ENCODE measurements at regions not wholly inside any gene's neighbourhood (a gene's known extent, or its start where the extent isn't known, plus 50 kb on each side); places are given as distances from the start of the nearest gene placed in this dataset.

DNA sequence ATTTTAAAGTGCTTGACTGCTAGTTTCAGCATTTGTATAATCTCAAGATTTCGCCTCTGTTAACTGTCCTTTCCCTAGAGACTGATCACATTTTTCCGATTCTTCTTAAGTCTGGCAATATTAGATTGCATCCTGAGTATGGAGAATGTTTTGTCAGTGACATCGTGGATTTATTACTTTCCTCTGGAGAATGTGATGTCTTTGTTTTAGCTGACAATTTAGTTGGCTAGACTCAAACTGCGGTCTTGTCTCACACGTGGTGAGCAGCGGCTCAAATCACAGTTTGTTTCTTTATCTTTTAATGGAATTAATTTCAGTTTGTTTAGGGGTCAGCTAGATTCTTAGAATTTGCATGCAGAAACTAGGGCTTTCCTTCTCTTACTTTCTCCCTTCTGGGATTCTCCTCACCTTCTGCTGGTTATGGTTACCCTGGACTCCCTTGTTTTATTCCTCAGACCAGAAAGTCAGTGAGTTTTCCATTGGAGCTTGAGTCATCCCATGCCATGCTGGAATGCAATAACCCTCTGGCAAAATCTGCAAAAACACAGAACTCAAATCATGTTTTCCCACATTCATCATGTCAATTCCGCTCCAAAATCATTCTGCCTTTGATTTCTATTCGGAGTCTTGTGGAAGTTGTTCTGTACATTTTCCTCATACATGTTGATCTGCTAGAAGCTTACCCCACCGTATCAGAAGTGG is 327.2 kb upstream of the TRIB2 start:
- DNase-seq (ENCODE audit: low spot score) = no peak
- intact Hi-C loops (cut with DNase I) = no loop called here

DNA sequence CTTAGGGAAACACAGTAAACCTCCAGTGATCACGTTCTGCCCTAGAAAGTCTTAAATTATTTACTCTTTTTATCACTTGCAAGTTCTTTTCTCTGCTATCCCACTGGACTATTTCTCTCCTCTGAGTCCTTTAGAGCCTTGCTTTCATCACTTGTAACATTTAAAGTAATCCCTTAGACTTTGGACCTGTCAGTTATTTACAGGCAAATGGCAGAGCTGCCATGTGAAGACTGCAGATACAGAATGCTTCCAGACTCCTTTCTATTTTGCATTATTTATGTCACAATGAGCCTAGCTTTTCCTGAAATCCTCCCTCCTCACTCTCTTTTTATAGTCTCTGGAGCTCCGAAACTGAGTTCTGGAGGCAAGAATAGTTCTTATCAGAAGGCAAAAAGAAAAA is 325.6 kb upstream of the TRIB2 start:
- intact Hi-C loops (cut with DNase I) = no loop called here
- no peak for DNase-seq (ENCODE audit: low spot score)

DNA sequence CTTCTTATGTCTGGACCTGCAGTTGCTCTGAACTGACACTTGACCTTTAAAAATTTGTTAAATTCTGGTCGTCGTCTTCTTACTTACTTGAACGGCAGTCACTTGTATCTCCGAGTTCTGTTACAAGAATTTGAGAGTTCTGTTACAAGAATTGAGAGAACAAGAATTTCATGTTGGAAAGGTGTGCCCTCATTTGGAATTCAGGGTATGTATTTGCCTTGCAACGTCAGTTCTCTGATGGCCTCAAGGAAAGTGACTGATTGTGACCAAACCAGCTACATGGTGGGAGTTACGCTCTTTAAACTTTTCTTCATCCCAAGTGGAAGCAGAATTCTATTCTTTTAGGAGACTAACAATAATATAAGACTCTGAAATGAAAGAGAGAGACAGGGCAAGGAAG is 320.0 kb upstream of the TRIB2 start:
- intact Hi-C loops (cut with DNase I) = no loop called here
- no peak for DNase-seq (ENCODE audit: low spot score)

- intact Hi-C loops (cut with DNase I) = no loop called here
- DNase-seq (ENCODE audit: low spot score) = no peak
Observed at GRCh38 chr2:12397854-12398253, 318.9 kb upstream of the TRIB2 start.

DNA sequence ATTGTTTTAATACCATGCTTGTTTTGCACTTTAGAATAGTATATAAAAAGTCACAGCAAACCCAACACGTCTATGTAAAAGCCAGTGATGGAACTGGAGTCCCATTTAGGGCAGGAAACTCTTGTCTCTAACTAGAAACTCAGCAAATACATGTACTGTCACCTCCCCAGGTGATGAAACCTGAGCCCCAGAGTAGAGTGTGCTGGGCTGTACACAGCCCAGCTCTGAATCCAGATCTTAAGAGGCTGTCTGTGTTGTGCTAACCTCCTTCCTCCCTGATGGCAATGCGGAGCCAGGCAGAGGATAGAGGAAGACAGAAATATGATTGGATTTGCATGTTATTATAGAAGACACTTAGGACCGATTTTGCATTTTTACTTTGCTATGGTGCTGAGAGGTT is 317.5 kb upstream of the TRIB2 start:
- no peak for DNase-seq (ENCODE audit: low spot score)
- intact Hi-C loops (cut with DNase I) = no loop called here

DNA sequence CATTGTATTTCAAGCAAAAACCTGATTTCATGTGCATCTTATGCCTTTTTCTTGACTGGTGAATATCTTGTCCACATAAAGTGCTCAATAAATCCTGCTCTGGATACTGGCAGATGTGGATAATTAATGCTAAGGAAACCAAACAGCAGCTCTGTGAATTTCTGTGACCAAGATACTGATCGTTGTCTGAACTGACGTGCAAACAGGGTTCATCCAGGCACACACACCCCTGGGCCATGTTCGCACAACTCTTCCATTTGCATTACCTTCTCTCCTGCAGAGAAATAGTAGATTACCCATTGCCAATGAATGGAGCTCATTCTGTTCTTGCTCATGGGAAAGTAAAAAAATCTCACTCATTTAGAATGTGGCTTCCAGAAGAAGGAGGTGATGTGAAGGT is 316.2 kb upstream of the TRIB2 start:
- intact Hi-C loops (cut with DNase I) = no loop called here
- no peak for DNase-seq (ENCODE audit: low spot score)

- intact Hi-C loops (cut with DNase I) = no loop called here
- no peak for DNase-seq (ENCODE audit: low spot score)
Observed at GRCh38 chr2:12402440-12403139, 314.1 kb upstream of the TRIB2 start.

DNA sequence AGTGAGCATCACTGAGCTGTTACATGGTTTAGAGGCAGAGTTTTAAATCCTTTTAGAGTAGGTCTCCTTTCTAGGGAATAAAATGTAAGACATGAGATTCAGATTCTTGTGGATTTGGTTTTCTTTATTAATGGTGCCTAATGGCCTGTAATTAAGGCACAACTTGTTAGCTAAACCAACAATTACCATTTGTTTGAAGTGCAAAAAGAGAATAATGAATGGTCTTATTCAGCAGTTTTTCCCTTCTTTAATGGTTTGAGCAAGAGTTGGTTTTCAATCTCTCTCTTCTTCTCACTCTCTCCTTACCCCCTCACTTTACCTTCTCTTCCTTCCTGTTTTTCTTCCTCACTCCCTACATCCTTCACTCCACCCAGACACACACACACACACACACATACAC is 312.2 kb upstream of the TRIB2 start:
- no peak for DNase-seq (ENCODE audit: low spot score)
- intact Hi-C loops (cut with DNase I) = no loop called here

DNA sequence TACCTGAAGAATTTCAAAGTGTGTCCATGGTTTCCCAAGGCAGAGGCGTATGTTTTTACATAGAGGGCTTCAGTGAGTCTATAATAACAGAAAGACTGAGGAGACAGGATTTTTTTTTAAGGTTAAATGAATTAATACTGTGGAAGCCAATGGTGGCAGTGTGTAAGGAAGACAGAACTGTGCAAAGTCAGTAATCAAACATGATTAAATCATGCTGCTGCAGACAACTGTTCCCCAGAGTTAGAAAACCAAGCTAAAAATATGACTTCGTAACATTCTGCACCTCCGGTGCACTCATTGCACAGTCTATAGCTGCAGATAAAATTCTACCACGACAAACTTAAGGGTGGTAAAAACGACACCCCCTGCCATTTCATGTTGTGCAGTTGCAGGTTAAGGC is 309.6 kb upstream of the TRIB2 start:
- intact Hi-C loops (cut with DNase I) = no loop called here
- DNase-seq (ENCODE audit: low spot score) = no peak

DNA sequence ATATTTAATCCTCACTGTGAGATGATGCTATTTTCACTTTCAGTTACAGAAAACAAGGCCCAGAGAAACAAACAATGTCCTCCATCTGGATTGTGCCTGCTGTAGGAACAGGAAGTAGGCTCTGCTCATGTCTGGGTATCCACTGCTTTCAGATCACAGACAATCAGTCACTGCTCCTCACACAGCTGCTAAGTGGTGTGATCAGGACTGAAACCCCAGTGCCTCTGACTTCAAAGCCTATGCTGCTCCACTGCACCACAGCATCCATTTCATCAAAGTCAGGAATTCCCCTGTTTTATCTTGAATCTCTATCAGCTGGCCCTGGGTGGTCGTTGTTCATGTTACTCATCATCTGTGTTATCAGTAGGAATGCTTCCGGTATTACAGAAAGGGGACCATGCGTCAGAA is 303.8 kb upstream of the TRIB2 start:
- intact Hi-C loops (cut with DNase I) = loop anchor here (10.0 kb wide), 1 partner anchor 592 kb away; no protein-coding TSS in a partner anchor
- no peak for DNase-seq (ENCODE audit: low spot score)

DNA sequence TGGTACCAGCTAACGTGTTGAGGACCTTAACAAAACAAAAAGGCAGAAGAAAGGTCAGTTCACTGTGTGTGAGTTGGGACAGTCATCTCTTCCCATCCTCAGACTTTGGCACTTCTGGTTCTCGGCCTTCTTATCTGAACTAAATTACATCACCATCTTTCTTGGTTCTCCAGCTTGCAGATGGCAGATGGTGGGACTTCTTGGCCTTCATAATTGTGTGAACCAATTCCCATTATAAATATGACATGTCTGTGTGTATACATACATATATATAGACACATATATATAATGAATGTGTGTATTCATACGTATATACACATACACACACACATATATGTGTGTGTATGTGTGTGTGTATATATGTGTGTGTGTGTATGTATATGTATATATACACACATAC is 301.2 kb upstream of the TRIB2 start:
- intact Hi-C loops (cut with DNase I) = loop anchor here (10.0 kb wide), 1 partner anchor 589 kb away; no protein-coding TSS in a partner anchor

DNA sequence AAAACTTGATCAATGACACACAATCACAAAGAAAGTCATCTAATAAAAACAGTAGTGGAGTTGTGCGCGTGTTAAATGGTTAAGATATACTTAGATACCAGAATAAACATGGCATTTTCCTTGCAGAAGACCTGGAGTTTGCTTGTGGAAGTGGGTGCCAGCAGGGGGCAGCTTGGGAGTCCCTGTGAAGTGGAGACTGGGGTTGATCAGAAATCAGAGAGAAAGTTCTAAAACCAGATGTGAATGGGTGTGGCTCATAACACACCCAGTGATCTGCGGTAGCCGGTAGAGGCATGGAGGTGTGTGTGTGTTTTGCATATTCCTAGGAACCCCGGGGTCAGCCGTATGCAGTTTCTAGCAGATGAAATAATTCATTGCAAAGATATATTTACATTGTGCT is 300.1 kb upstream of the TRIB2 start:
- DNase-seq (ENCODE audit: low spot score) = no peak
- intact Hi-C loops (cut with DNase I) = loop anchor here (2.0 to 10.0 kb wide), 2 partner anchors 300 to 588 kb away; partner anchors contain the start of gene TRIB2

More for the DNA sequence above, 301.2 kb upstream of the TRIB2 start:
- DNase-seq (ENCODE audit: low spot score) = no peak

DNA sequence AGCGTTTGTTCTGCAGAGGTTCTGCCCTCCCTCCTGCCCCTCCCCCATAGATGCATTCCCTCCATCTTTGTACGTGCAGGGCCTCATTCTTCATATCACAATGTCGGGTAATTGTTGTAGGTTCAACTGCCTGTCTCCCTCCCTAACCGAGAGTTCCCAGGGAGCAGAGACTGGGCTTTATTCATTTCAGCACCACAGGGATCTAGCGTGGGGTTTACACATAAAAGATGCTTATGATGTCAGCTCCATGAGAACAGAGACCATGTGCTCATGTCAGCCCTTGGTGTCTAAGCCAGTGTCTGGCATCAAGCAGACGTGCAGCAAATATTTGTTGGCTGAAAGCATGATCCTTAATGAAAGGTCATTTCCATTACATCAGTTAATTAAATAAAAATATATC is 298.9 kb upstream of the TRIB2 start:
- intact Hi-C loops (cut with DNase I) = loop anchor here (2.0 to 10.0 kb wide), 2 partner anchors 299 to 587 kb away; partner anchors contain the start of gene TRIB2
- no peak for DNase-seq (ENCODE audit: low spot score)

- intact Hi-C loops (cut with DNase I) = loop anchor here (10.0 kb wide), 1 partner anchor 585 kb away; no protein-coding TSS in a partner anchor
- DNase-seq (ENCODE audit: low spot score) = no peak
Observed at GRCh38 chr2:12419803-12420202, 296.9 kb upstream of the TRIB2 start.

DNA sequence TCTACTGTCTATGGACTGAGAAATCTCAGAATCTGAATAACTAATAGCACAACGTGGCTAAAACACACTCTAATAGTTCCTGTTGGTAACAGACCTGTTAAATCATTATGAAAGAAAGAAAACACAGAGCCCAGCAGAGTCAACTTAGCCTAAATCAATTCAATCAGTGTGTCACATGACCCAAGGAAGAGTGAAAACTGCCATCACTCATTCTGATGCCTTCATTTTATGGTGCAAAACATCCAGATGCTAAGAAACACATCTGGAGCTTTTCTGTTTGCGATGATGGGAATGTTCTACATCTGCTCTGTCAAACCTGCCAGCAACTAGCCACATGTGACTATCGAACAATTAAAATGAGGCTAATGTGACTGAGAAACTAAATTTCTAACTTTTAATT is 295.7 kb upstream of the TRIB2 start:
- no peak for DNase-seq (ENCODE audit: low spot score)
- intact Hi-C loops (cut with DNase I) = no loop called here

DNA sequence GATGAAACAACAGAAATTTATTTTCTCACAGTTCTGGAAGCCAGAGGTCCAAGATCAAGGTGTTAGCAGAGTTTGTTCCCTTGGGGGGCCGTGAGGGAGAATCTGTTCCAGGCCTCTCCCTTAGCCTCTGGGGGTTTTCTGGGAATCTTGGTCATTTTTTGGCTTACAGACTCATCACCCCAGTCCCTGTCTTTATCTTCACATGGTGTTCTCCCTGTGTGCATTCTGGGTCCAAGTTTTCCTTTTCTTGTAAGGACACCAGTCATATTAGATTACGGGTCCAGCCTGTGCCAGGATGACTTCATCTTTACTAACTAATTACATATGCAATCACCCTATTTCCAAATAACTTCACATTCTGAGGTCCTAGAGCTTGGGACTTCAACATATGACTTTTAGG is 292.5 kb upstream of the TRIB2 start:
- intact Hi-C loops (cut with DNase I) = no loop called here
- no peak for DNase-seq (ENCODE audit: low spot score)

DNA sequence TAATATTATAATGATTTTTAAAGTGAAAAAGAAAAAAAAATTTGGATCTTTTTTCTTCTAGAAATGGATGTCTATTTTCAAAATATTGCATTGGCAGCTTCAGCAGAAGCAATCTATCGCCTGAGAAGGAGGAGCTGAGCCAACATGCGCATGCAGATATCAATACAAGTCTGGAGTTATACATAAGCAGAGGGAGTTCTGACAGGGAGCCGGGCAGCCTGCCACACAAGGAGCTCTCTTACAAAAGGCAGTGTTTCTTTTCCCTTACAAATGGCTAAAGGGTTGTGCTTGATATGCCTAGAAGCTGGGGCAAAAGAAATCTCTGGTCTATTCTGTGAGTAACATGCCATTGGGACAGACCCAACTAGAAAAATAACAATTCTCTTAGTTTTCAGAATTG is 291.9 kb upstream of the TRIB2 start:
- DNase-seq (ENCODE audit: low spot score) = no peak
- intact Hi-C loops (cut with DNase I) = no loop called here

- intact Hi-C loops (cut with DNase I) = no loop called here
- no peak for DNase-seq (ENCODE audit: low spot score)
Observed at GRCh38 chr2:12428324-12428723, 288.4 kb upstream of the TRIB2 start.

DNA sequence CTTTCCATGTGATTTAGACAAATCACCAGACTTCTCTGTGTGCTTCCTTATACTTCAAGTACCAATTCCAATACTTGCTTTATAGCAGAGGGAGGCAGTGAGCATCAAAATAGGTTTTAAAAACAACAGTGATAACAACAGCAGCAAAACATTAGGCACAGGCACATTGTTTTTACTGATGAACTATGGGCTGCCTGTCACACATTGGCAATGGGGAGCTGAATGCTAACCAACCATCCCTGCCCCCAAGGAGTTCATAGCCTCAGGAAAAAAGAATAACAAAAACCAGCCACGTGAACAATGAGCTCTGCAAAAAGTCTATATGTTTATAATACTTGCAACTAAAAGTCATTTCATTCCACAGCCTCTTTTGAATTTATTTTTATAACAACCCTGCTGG is 287.9 kb upstream of the TRIB2 start:
- intact Hi-C loops (cut with DNase I) = no loop called here

DNA sequence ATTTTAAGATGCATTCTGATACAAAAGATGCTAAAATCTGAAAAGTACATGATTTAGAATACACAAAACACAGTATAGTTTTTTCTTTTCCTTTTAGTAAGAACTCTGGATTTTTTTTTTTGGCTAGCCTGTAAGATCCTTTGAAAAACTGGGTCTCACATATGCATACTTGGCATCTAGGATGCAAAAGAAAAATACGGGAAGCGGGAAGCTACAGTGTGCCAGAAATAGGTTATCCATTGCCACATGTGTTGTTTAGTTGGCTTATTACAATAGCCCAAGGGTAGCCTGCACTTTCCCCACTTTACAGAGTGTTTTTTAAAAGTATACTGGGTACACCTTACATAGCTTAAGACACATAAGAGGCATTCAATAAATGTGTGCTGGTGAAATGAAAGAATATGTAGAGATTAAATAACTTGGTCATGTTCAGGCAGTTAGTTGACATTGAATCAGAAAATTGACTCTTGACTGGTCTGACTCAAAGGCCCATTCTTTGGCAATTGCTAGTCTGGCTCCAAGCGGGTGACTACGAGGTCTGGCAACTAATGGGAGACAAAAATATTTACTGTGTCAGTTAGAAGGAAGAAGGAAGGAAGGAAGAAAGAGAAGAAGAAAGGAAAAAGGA is 286.8 kb upstream of the TRIB2 start:
- intact Hi-C loops (cut with DNase I) = no loop called here
- DNase-seq (ENCODE audit: low spot score) = no peak

More for the DNA sequence above, 287.9 kb upstream of the TRIB2 start:
- no peak for DNase-seq (ENCODE audit: low spot score)
